ENCODE measurements at regions not wholly inside any gene's neighbourhood (a gene's known extent, or its start where the extent isn't known, plus 50 kb on each side); places are given as distances from the start of the nearest gene placed in this dataset.

- H3K4me3 ChIP-seq (replicated peaks in 1 of 3; ENCODE audit: low read depth in 2 of 3, low read length in 3 of 3) = no peak overlapping the region
- 98% methylated on average over 8 of the region's 9 CpGs for WGBS (ENCODE audit: insufficient coverage)
- Mint-ChIP-seq H3K27me3 (ENCODE audit: low read depth in 3 of 3) (peaks cover 0 to 2% (median 1%) of the 10 kb centered on the region in 3 donors), H3K4me3 (no peak overlapping the region), H3K9me3 (peaks cover 0 to 2% (median 0%) of the 10 kb centered on the region in 7 donors), H3K36me3 (no peaks in the 10 kb centered on the region), H3K27ac (no peak overlapping the region), H3K4me1 (no peaks in the 10 kb centered on the region)
- no peaks in the 10 kb centered on the region for H3K4me1 ChIP-seq (ENCODE audit: control insufficient read depth in 1 of 2, insufficient read depth in 2 of 2, low read length in 2 of 2)
- no peak overlapping the region for H3K4me2 ChIP-seq (replicated peaks; ENCODE audit: extremely low read depth, low read length, poor library complexity, severe bottlenecking)
- TF ChIP-seq CTCF (IDR thresholded peaks at IDR 0.05) = no peak
- H4K20me1 ChIP-seq (ENCODE audit: insufficient read depth, low read length) = no peaks in the 10 kb centered on the region
- no peak for DNase-seq
- no peaks in the 10 kb centered on the region for H3K27me3 ChIP-seq (ENCODE audit: control insufficient read depth in 2 of 2, insufficient read depth in 2 of 2, low read length in 2 of 2)
- intact Hi-C loops (cut with micrococcal nuclease) = no loop called here
- H3K36me3 ChIP-seq (replicated peaks in 1 of 2; ENCODE audit: control insufficient read depth in 1 of 2, insufficient read depth in 2 of 2, low read length in 2 of 2) = no peaks in the 10 kb centered on the region
- H3K27ac ChIP-seq (ENCODE audit: low read depth in 1 of 2, low read length in 2 of 2) = no peak overlapping the region
- no peaks in the 10 kb centered on the region for H3K9me3 ChIP-seq (replicated peaks in 1 of 2; ENCODE audit: control insufficient read depth in 1 of 2, insufficient read depth in 1 of 2, low read length in 2 of 2)
- no peaks in the 10 kb centered on the region for H3K79me2 ChIP-seq (ENCODE audit: insufficient read depth, low read length)
- no peak overlapping the region for H2AFZ ChIP-seq (ENCODE audit: insufficient read depth, low read depth, low read length, poor library complexity, severe bottlenecking)
- H3K9ac ChIP-seq (ENCODE audit: insufficient read depth, low read length, poor library complexity, severe bottlenecking) = no peak overlapping the region
These were observed 361.7 kb upstream of the MAP3K7 start for GRCh38 chr6:90948540-90948939.

- Histone ChIP-seq H3K4me3 (replicated peaks in 1 of 3; ENCODE audit: low read depth in 2 of 3, low read length in 3 of 3) (no peak overlapping the region), H3K27me3 (ENCODE audit: control insufficient read depth in 2 of 2, insufficient read depth in 2 of 2, low read length in 2 of 2) (no peaks in the 10 kb centered on the region), H3K9me3 (replicated peaks in 1 of 2; ENCODE audit: control insufficient read depth in 1 of 2, insufficient read depth in 1 of 2, low read length in 2 of 2) (no peaks in the 10 kb centered on the region), H3K27ac (ENCODE audit: low read depth in 1 of 2, low read length in 2 of 2) (no peak overlapping the region), H2AFZ (ENCODE audit: insufficient read depth, low read depth, low read length, poor library complexity, severe bottlenecking) (no peak overlapping the region), H4K20me1 (ENCODE audit: insufficient read depth, low read length) (no peaks in the 10 kb centered on the region), H3K4me1 (ENCODE audit: control insufficient read depth in 1 of 2, insufficient read depth in 2 of 2, low read length in 2 of 2) (no peaks in the 10 kb centered on the region), H3K4me2 (replicated peaks; ENCODE audit: extremely low read depth, low read length, poor library complexity, severe bottlenecking) (no peak overlapping the region), H3K79me2 (ENCODE audit: insufficient read depth, low read length) (no peaks in the 10 kb centered on the region), H3K36me3 (replicated peaks in 1 of 2; ENCODE audit: control insufficient read depth in 1 of 2, insufficient read depth in 2 of 2, low read length in 2 of 2) (no peaks in the 10 kb centered on the region), H3K9ac (ENCODE audit: insufficient read depth, low read length, poor library complexity, severe bottlenecking) (no peak overlapping the region)
- Mint-ChIP-seq H3K36me3 (no peaks in the 10 kb centered on the region), H3K4me3 (no peak overlapping the region), H3K9me3 (peaks cover 0 to 2% (median 0%) of the 10 kb centered on the region in 7 donors), H3K27ac (peak overlapping the region in 1 of 7 donors; percentile 54), H3K4me1 (no peaks in the 10 kb centered on the region), H3K27me3 (ENCODE audit: low read depth in 3 of 3) (peaks cover 0 to 2% (median 1%) of the 10 kb centered on the region in 3 donors)
- 92% methylated on average over 27 of the region's 29 CpGs for WGBS (ENCODE audit: insufficient coverage)
- intact Hi-C loops (cut with micrococcal nuclease) = no loop called here
- no peak for DNase-seq
- no peak for TF ChIP-seq CTCF (IDR thresholded peaks at IDR 0.05)
These were observed 360.6 kb upstream of the MAP3K7 start for GRCh38 chr6:90947184-90948064.
